Psoas muscle (tissue), 7 donors: ENCODE measurements at regions not wholly inside any gene's neighbourhood (a gene's known extent, or its start where the extent isn't known, plus 50 kb on each side); places are given as distances from the start of the nearest gene placed in this dataset.

ENCODE experiments used
- ATAC-seq, 4 donors: fragments of 200-7000 bp; cut with Tn5 transposase; one replicate each; pipeline ENCODE4 v1.9.1; 2020; ENCODE audit warnings: moderate library complexity in 3 of 4, mild to moderate bottlenecking in 2 of 4
- DNase-seq, 2 donors: peaks; one replicate each; pipeline ENCODE4 v3.0.0-alpha.2; 2020
- H3K27ac ChIP-seq: fragments of 200-600 bp; one replicate; pipeline ENCODE4 v1.8.0; 2022
- H3K27me3 ChIP-seq, 3 donors: fragments of 200-600 bp in 1 of 3; one replicate each; pipeline versions ENCODE4 v1.6.1 to v1.8.0; 2013 to 2022; ENCODE audit warnings: low read length in 2 of 3, mild to moderate bottlenecking in 2 of 3, moderate library complexity in 1 of 3; ENCODE audit not compliant: insufficient read depth in 3 of 3
- H3K36me3 ChIP-seq, 2 donors: fragments of 200-600 bp in 1 of 2; one replicate each; pipeline versions ENCODE4 v1.6.1 to v1.8.0; 2013 to 2022; ENCODE audit warnings: low read depth in 1 of 2, mild to moderate bottlenecking in 1 of 2, moderate library complexity in 1 of 2; ENCODE audit not compliant: insufficient read depth in 1 of 2
- H3K4me1 ChIP-seq: fragments of 200-600 bp; one replicate; pipeline ENCODE4 v1.8.0; 2022
- H3K4me3 ChIP-seq: fragments of 200-600 bp; one replicate; pipeline ENCODE4 v1.8.0; 2022; ENCODE audit warnings: mild to moderate bottlenecking
- H3K9me3 ChIP-seq: fragments of 200-600 bp; one replicate; pipeline ENCODE4 v1.8.0; 2022
- CTCF ChIP-seq: fragments of 200-600 bp; IDR thresholded peaks from one replicate; pipeline ENCODE4 v1.8.0; 2022; ENCODE audit warnings: antibody characterized with exemption
- WGBS, 3 donors: extraction: QIAGEN DNeasy Blood & Tissue Kit; methylation state at CpG; one replicate each; pipeline versions ENCODE4 v1.1.6 to v1.1.7; 2013; 5-methylcytosine and 5-hydroxymethylcytosine counted together
- intact Hi-C, 2 donors: fragments of 100-400 bp; cut with DNase I; formaldehyde crosslinking; loops; one replicate each; pipeline versions ENCODE4 v1.11.0 to v1.14.2; 2022
- donor health status: healthy with polysubstance abuse.
- donor health status: DM: no; HTN: no; CAD: no; lungs with moderate emphysema.
- donor health status: Bipolar disorder and iron deficiency.
- donor health status: healthy.
- donor health status: DM: yes; HTN: yes; CAD: no.
- donor health status: DM: no; HTN: no; CAD: no.
- donor health status: DM: yes; HTN: yes; CAD: no.

- no peak overlapping the region for H3K27ac ChIP-seq
- H3K4me1 ChIP-seq: no peaks in the 10 kb centered on the region
- no peaks in the 10 kb centered on the region for H3K9me3 ChIP-seq
- 16 to 22% (median 17%) methylated on average over 4 of the region's 4 CpGs for WGBS, 3 donors
- H3K4me3 ChIP-seq: no peak overlapping the region
- no peaks in the 10 kb centered on the region for H3K36me3 ChIP-seq
- no peak for TF ChIP-seq CTCF
- peaks cover 0 to 31% (median 3%) of the 10 kb centered on the region in 3 donors for H3K27me3 ChIP-seq
- ATAC-seq (no peak), DNase-seq (no peak)
- intact Hi-C loops: no loop called here
Measured at GRCh38 chr17:36773039-36773438, 164.2 kb upstream of the LHX1 start.

GRCh38 chr17:36777118-36777517, 160.2 kb upstream of the LHX1 start:
- Histone ChIP-seq H3K9me3 (no peaks in the 10 kb centered on the region), H3K27ac (no peak overlapping the region), H3K36me3 (no peaks in the 10 kb centered on the region), H3K27me3 (peaks cover 0 to 19% (median 3%) of the 10 kb centered on the region in 3 donors), H3K4me3 (no peak overlapping the region), H3K4me1 (no peaks in the 10 kb centered on the region)
- no peak for TF ChIP-seq CTCF
- intact Hi-C loops: no loop called here
- ATAC-seq (no peak), DNase-seq (no peak)
- WGBS, 3 donors: 21 to 23% (median 23%) methylated on average over 6 of the region's 6 CpGs

GRCh38 chr17:36778448-36778847, 158.8 kb upstream of the LHX1 start:
- Histone ChIP-seq H3K4me1 (no peaks in the 10 kb centered on the region), H3K4me3 (no peak overlapping the region), H3K27ac (no peak overlapping the region), H3K36me3 (no peaks in the 10 kb centered on the region), H3K27me3 (peaks cover 0 to 23% (median 4%) of the 10 kb centered on the region in 3 donors), H3K9me3 (no peaks in the 10 kb centered on the region)
- WGBS, 3 donors: 16 to 19% (median 16%) methylated on average over 8 of the region's 8 CpGs
- DNase-seq: no peak
- ATAC-seq: no peak
- intact Hi-C loops: no loop called here
- TF ChIP-seq CTCF: no peak

GRCh38 chr17:36779550-36779949, 157.7 kb upstream of the LHX1 start:
- Histone ChIP-seq H3K27ac (no peak overlapping the region), H3K36me3 (no peaks in the 10 kb centered on the region), H3K27me3 (peaks cover 3 to 23% (median 5%) of the 10 kb centered on the region in 3 donors), H3K4me1 (no peaks in the 10 kb centered on the region), H3K9me3 (no peaks in the 10 kb centered on the region), H3K4me3 (no peak overlapping the region)
- ATAC-seq (no peak), DNase-seq (no peak)
- 78 to 86% (median 79%) methylated on average over 2 of the region's 2 CpGs for WGBS, 3 donors
- intact Hi-C loops: no loop called here
- no peak for TF ChIP-seq CTCF

GRCh38 chr17:36784633-36785032, 152.6 kb upstream of the LHX1 start:
- no peak for DNase-seq
- no peak for TF ChIP-seq CTCF
- Histone ChIP-seq H3K9me3 (no peaks in the 10 kb centered on the region), H3K4me3 (no peak overlapping the region), H3K27me3 (peaks cover 3 to 26% (median 7%) of the 10 kb centered on the region in 3 donors), H3K4me1 (no peaks in the 10 kb centered on the region), H3K36me3 (no peaks in the 10 kb centered on the region), H3K27ac (no peak overlapping the region)
- intact Hi-C loops: no loop called here
- 66 to 79% (median 75%) methylated on average over 1 of the region's 1 CpG for WGBS, 3 donors
- ATAC-seq: no peak
